ENCODE measurements at regions not wholly inside any gene's neighbourhood (a gene's known extent, or its start where the extent isn't known, plus 50 kb on each side); places are given as distances from the start of the nearest gene placed in this dataset.
"Not testable (repeated sequence)": the region's sequence is repeated elsewhere in the genome, so short reads cannot be mapped to it uniquely, and the experiment has no call there.

- no peak for DNase-seq (ENCODE audit: extremely low read depth in 1 of 11, low read depth in 9 of 11, low spot score in 4 of 11)
These were observed 136.7 kb downstream of the FGF10 start for GRCh38 chr5:44252545-44252944.

GRCh38 chr5:44246986-44247385 is 142.2 kb downstream of the FGF10 start:
- DNase-seq (ENCODE audit: extremely low read depth in 1 of 11, low read depth in 9 of 11, low spot score in 4 of 11) = no peak

- no peak for DNase-seq (ENCODE audit: extremely low read depth in 1 of 11, low read depth in 9 of 11, low spot score in 4 of 11)
These were observed 143.3 kb downstream of the FGF10 start for GRCh38 chr5:44245935-44246334.

DNA sequence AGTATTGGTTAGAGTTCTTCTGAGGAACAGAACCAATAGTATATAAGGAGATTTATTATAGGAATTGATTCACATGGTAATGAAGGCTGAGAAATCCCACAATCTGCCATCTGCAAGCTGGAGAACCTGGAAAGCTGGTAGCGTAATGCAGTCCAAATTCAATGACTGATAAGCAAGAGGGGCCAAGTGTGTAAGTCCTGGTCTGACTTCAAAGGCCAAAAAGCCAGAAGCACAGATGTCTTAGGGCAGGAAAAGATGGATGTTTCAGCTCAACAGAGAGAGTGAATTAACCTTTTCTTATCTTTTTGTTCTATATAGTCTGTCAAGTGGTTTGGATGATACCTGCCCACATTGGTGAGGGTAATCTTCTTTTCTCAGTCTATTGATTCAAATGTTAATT is 146.4 kb downstream of the FGF10 start:
- no peak for DNase-seq (ENCODE audit: extremely low read depth in 1 of 11, low read depth in 9 of 11, low spot score in 4 of 11)

GRCh38 chr5:44236040-44236439 is 153.2 kb downstream of the FGF10 start:
- DNase-seq (ENCODE audit: extremely low read depth in 1 of 11, low read depth in 9 of 11, low spot score in 4 of 11) = no peak

- no peak for DNase-seq (ENCODE audit: extremely low read depth in 1 of 11, low read depth in 9 of 11, low spot score in 4 of 11)
These were observed 155.5 kb downstream of the FGF10 start for GRCh38 chr5:44233691-44234090.

DNA sequence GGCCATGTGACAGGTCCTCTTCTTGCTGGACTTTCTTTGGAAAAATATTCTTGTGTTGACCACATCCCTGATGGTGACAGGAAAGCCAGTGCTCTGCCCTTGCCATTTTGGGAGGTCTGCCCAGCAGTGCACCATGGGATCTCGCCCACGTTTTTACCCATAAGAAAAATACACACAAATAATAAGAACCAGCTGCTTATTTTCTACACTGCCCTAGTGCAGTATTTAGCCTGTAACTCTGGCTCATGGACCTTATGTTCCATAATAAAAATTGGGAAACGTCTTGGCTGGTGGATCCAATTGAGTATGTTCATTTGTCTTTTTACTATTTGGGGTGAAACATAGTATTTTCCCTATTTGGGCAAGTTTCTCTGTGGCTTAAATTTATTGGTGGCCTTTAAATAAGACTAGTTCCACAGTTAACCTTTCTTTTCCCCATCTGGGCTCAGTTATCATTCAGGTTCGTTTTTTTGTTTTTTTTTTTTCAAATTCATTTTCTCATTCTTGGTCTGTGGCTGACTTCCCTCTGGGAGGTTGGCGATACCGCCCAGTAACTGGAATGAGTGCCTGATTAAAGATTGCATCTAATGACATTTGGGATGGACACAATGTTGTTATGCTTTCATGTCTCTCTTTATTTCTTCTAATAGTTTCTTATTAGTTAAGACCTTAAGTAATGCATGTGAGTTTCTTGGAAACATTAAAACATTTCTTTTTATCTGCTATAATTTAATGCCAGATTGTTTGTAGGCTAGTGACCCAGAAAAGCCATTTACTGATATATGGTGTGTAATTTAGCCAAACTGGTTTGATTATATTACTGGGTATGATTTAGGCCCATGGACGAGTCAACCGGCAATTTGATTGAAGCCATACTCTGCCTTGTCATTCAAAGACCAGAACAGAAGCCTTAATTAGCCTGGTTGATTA is 163.7 kb downstream of the FGF10 start:
- DNase-seq (ENCODE audit: extremely low read depth in 1 of 11, low read depth in 9 of 11, low spot score in 4 of 11) = peak in 1 of 11 donors; percentile 2

- DNase-seq (ENCODE audit: extremely low read depth in 1 of 11, low read depth in 9 of 11, low spot score in 4 of 11) = no peak
These were observed 189.8 kb downstream of the FGF10 start for GRCh38 chr5:44199408-44199807.

DNA sequence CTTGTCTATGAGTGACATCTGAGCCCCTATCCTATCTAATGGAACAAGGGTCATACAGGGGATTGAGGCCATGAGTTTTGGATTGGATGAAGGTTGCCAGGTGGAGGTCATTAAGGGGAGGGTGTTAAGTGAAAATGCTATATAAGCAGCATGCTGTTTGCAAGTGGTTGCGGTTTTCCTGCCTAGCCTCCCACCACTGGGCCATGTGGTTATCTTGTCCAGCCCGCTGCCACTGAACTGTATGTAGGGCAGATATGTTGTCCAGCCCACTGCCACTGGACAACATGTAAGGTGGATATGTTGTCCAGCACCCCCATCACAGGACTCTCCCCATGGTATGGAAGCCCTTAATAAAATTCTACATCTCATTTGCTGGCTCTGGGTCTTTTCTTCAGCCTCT is 200.0 kb downstream of the FGF10 start:
- no peak for DNase-seq (ENCODE audit: extremely low read depth in 1 of 11, low read depth in 9 of 11, low spot score in 4 of 11)

DNA sequence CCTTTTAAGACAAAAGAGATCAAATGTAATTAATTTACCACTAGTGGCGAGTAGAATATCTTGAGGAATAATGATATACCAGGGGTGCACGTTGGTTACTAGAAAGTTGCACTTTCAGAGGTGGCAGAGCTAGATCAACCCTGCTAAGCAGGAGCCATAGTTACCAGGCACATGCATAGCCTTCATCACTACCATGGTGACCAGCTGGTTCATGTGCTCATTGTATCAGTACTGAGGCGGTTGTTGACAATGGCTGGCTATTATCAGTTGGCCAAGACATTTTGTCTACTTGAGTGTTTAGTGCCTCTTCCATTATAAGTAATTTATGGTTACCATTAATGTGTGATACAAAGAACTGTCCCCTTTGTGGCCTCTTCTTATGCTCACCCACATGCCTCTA is 201.2 kb downstream of the FGF10 start:
- DNase-seq (ENCODE audit: extremely low read depth in 1 of 11, low read depth in 9 of 11, low spot score in 4 of 11) = no peak

- DNase-seq (ENCODE audit: extremely low read depth in 1 of 11, low read depth in 9 of 11, low spot score in 4 of 11) = no peak
These were observed 205.5 kb downstream of the FGF10 start for GRCh38 chr5:44183753-44184152.

DNA sequence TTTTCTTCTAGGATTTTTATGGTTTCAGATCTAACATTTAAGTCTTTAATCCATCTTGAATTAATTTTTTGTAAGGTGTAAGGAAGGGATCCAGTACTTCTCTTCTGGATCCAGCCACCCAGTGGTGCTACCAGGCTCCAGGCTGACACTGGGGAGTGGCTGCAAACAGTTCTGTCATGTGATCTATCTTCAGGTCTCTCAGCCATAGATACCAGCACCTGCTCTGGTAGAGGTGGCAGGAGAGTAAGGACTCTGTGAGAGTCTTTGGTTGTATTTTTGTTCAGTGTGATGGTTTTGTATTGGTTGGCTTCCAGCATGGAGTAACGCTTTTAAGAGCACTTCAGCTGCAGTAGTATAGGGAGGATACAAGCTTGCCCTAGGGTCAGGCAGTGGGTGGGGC is 205.9 kb downstream of the FGF10 start:
- no peak for DNase-seq (ENCODE audit: extremely low read depth in 1 of 11, low read depth in 9 of 11, low spot score in 4 of 11)

- no peak for DNase-seq (ENCODE audit: extremely low read depth in 1 of 11, low read depth in 9 of 11, low spot score in 4 of 11)
These were observed 210.8 kb downstream of the FGF10 start for GRCh38 chr5:44178414-44178813.

- DNase-seq (ENCODE audit: extremely low read depth in 1 of 11, low read depth in 9 of 11, low spot score in 4 of 11) = no peak
These were observed 221.7 kb downstream of the FGF10 start for GRCh38 chr5:44167540-44167939.

- no peak for DNase-seq (ENCODE audit: extremely low read depth in 1 of 11, low read depth in 9 of 11, low spot score in 4 of 11)
These were observed 228.9 kb downstream of the FGF10 start for GRCh38 chr5:44160369-44160768.

- no peak for DNase-seq (ENCODE audit: extremely low read depth in 1 of 11, low read depth in 9 of 11, low spot score in 4 of 11)
These were observed 239.0 kb downstream of the FGF10 start for GRCh38 chr5:44150075-44150723.

GRCh38 chr5:44117947-44118346 is 271.3 kb downstream of the FGF10 start:
- DNase-seq (ENCODE audit: extremely low read depth in 1 of 11, low read depth in 9 of 11, low spot score in 4 of 11) = not testable (repeated sequence)

DNA sequence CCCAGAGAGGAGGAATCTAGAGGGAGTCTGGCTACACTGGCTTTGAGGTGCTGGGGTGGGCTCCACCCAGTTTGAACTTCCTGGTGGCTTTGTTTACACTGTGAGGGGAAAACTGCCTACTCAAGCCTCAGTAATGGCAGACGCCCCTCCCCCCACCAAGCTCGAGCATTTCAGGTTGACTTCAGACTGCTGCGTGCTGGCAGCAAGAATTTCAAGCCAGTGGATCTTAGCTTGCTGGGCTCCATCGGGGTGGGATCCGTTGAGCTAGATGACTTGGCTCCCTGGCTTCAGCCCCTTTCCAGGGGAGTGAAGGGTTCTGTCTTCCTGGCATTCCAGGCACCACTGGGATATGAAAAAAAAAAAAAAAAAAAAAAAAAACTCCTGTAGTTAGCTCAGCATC is 281.0 kb downstream of the FGF10 start:
- DNase-seq (ENCODE audit: extremely low read depth in 1 of 11, low read depth in 9 of 11, low spot score in 4 of 11) = not testable (repeated sequence)

GRCh38 chr5:44099643-44100042 is 289.6 kb downstream of the FGF10 start:
- no peak for DNase-seq (ENCODE audit: extremely low read depth in 1 of 11, low read depth in 9 of 11, low spot score in 4 of 11)

GRCh38 chr5:44089424-44090144 is 299.6 kb downstream of the FGF10 start:
- DNase-seq (ENCODE audit: extremely low read depth in 1 of 11, low read depth in 9 of 11, low spot score in 4 of 11) = peak in 5 of 11 donors; percentile 7 to 25 (median 17)

Data from renal cortex interstitium (tissue), 11 donors.